Body of pancreas (tissue), 4 donors: ENCODE measurements at regions not wholly inside any gene's neighbourhood (a gene's known extent, or its start where the extent isn't known, plus 50 kb on each side); places are given as distances from the start of the nearest gene placed in this dataset.

Source experiments
- ATAC-seq: fragments of 150-250 bp; one replicate; pipeline ENCODE4 v1.9.1; 2016
- DNase-seq, 4 donors: peaks; one replicate each; pipeline ENCODE4 v3.0.0-alpha.2; 2019
- H3K27ac ChIP-seq, 4 donors: fragments of 200-600 bp; sonication (generic); 1 replicate in 3 of 4; 2 replicates in 1 of 4; pipeline versions ENCODE4 v1.5.1 to v1.6.1; 2016 to 2019; ENCODE audit warnings: mild to moderate bottlenecking in 1 of 4, mixed read lengths in 1 of 4, moderate library complexity in 1 of 4
- H3K27me3 ChIP-seq, 2 donors: fragments of 200-600 bp; sonication (generic); one replicate each; pipeline ENCODE4 v1.6.0; 2016; ENCODE audit warnings: mild to moderate bottlenecking in 1 of 2
- H3K36me3 ChIP-seq, 2 donors: fragments of 200-600 bp; sonication (generic); replicated peaks in 1 of 2; 2 replicates each; pipeline ENCODE4 v1.5.1; 2016; ENCODE audit warnings: low read depth in 2 of 2; ENCODE audit not compliant: insufficient read depth in 1 of 2
- H3K4me1 ChIP-seq: fragments of 200-600 bp; sonication (generic); one replicate; pipeline ENCODE4 v1.6.0; 2016
- H3K4me3 ChIP-seq, 2 donors: fragments of 200-600 bp; sonication (generic); 1 replicate in 1 of 2; 2 replicates in 1 of 2; pipeline ENCODE4 v1.5.1; 2016 to 2019
- H3K9me3 ChIP-seq, 3 donors: fragments of 200-600 bp; sonication (generic); 1 replicate in 2 of 3; 2 replicates in 1 of 3; pipeline ENCODE4 v1.5.1; 2016
- POLR2A ChIP-seq, 3 donors: fragments of 450-650 bp; IDR thresholded peaks; one replicate each; pipeline ENCODE4 v1.6.1; 2016; ENCODE audit warnings: antibody characterized with exemption in 3 of 3, mild to moderate bottlenecking in 2 of 3
- WGBS, 2 donors: methylation state at CpG; one replicate each; pipeline ENCODE4 v1.1.5; 2017; 5-methylcytosine and 5-hydroxymethylcytosine counted together
- intact Hi-C: fragments of 100-400 bp; cut with DNase I; formaldehyde crosslinking; loops from one replicate; pipeline ENCODE4 v1.15.1; 2023
- TF ChIP-seq, protein P1 (sequence below), 7 experiments: fragments of 450-650 bp in 4 of 7; fragments of 200-600 bp in 3 of 7; sonication (generic) in 3 of 7; IDR thresholded peaks; one replicate each; pipeline ENCODE4 v1.5.1; 2016 to 2019; ENCODE audit warnings: antibody characterized with exemption in 7 of 7

DNA sequence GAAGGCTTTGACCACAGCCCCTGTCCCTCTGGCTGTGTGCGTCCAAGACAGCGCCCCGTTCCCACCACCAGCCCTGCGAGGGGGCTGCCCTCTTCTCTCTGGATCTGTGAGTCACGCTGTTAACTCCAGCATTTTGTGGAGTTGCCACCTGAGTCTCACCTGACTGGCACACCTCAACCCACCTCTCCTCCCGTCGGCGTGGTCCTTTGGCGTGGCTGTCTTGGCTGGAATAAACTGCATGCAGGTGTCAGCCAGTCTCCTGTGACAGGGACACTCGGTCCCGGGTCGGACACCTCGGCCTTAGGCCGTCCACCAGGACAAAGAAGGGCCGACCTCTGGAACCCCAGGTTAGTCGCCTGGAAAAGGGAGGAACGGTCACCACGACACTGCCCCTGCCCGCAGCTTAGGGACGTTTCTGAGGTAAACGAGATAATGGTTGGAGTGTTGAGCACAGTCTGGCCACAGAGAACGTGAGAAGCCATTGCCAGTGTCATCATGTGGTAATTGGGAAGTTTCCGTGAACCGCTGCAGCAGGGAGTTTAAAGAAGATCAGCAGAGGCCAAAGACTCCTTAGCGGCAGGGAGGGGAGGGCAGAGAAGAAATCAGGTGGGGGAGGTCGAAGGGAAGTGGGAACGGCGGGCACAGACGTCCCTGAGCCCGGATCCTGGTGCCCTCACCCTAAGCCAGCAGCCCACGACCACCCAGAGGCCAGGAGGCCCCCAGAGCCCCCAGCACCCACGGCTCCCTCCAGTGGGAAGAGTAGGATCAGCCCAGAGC is 73.6 kb upstream of the FAM20C start:
- Histone ChIP-seq H3K27me3 (no peaks in the 10 kb centered on the region), H3K4me1 (peaks cover 8% of the 10 kb centered on the region), H3K4me3 (no peak overlapping the region), H3K9me3 (no peaks in the 10 kb centered on the region), H3K27ac (peak overlapping the region in 2 of 4 donors; percentile 13 to 55), H3K36me3 (no peaks in the 10 kb centered on the region)
- DNase-seq (peak in 1 of 4 donors; percentile 37), ATAC-seq (no peak)
- TF ChIP-seq, protein P1, sequence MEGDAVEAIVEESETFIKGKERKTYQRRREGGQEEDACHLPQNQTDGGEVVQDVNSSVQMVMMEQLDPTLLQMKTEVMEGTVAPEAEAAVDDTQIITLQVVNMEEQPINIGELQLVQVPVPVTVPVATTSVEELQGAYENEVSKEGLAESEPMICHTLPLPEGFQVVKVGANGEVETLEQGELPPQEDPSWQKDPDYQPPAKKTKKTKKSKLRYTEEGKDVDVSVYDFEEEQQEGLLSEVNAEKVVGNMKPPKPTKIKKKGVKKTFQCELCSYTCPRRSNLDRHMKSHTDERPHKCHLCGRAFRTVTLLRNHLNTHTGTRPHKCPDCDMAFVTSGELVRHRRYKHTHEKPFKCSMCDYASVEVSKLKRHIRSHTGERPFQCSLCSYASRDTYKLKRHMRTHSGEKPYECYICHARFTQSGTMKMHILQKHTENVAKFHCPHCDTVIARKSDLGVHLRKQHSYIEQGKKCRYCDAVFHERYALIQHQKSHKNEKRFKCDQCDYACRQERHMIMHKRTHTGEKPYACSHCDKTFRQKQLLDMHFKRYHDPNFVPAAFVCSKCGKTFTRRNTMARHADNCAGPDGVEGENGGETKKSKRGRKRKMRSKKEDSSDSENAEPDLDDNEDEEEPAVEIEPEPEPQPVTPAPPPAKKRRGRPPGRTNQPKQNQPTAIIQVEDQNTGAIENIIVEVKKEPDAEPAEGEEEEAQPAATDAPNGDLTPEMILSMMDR (IDR thresholded peaks at IDR 0.05) = no peak
- peak in 1 of 3 donors; percentile 26 for TF ChIP-seq POLR2A (IDR thresholded peaks at IDR 0.05)
- WGBS, 2 donors = 72 to 76% methylated on average over 19 to 32 of the region's 32 CpGs
- intact Hi-C loops = no loop called here

DNA sequence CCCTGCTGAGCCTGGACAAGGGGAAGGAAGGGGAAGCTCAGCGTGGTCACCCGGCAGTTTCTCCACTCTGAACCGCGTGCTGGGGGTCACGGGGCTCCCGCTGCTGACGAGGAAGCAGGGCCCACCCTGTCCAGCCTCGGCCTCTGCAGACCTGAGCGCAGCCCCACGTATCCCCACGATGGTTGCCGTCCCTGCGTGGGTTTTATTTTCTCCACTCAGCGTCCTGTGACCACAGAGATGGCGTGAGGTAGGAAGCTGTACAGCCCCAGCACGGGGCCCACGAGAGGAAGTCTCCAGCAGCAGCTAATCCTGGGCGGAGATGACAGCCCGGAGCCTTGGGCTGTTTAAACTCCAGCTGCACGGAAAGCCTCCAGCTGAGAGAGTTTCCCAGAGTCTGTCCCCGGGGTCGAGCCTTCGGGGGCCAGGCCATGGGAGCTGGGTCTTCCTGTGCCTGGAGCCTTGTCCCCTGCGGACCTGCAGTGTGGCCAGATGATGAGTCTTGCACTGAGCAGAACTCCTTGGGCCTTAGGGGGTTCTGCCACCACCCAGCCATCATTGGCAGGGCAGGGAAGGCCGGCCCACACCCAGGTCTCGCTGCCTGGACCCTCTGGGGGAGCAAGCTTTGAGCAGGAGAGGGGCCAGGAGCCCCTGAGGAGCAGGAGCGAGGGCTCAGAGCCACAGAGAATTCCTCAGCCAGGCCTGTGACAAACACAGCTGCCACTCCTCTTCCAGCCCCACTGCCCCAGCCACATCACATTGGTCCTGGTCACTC is 72.8 kb upstream of the FAM20C start:
- intact Hi-C loops = no loop called here
- Histone ChIP-seq H3K4me3 (no peak overlapping the region), H3K36me3 (no peaks in the 10 kb centered on the region), H3K27ac (peak overlapping the region in 2 of 4 donors; percentile 13 to 55), H3K4me1 (peaks cover 8% of the 10 kb centered on the region), H3K27me3 (no peaks in the 10 kb centered on the region), H3K9me3 (no peaks in the 10 kb centered on the region)
- DNase-seq (peak in 1 of 4 donors; percentile 60), ATAC-seq (no peak)
- no peak for TF ChIP-seq POLR2A (IDR thresholded peaks at IDR 0.05)
- TF ChIP-seq, protein P1 (IDR thresholded peaks at IDR 0.05) = no peak
- 75 to 79% methylated on average over 14 to 27 of the region's 27 CpGs for WGBS, 2 donors

DNA sequence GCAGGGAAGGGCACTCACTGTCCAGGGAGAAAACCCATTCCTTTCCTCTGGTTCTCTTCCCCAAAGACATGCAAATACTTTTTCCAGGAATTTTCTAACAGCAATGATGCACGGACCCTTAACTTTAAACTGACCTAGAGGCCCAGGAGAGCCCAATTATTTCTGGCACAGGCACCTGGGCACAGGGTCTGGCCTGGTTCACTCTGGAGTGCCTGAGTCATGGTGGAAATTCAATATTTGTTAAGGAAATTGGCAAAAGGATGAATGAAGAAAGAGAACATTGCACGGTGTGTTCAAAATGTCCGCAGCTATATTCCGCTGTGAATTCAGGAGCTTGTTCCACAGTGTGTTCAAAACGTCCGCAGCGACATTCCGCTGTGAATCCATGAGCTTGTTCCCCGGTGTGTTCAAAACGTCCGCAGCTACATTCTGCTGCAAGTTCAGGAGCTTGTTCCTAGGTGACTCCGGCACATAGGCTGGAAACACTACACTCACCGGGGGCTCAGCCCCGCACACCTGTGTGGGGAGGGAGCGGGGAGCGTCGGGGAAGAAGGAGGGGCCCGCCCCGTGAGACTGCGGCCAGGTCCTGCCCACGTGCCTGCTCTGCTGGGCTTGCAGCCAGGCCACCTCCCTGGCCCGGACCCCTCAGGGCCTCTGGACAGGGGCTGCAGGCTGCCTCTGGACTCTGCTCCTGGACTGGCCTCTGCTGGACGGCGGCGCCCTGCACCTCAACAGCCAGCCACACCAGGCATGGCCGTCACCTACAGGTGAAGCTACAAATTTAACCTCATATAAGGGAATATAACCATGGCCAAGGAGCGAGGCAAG is 72.0 kb upstream of the FAM20C start:
- no peak overlapping the region for H3K4me3 ChIP-seq
- no peaks in the 10 kb centered on the region for H3K9me3 ChIP-seq
- TF ChIP-seq POLR2A (IDR thresholded peaks at IDR 0.05) = no peak
- TF ChIP-seq, protein P1 (IDR thresholded peaks at IDR 0.05) = peak in 1 of 7 experiments; percentile 10
- H3K4me1 ChIP-seq = peaks cover 8% of the 10 kb centered on the region
- H3K27me3 ChIP-seq = no peaks in the 10 kb centered on the region
- WGBS, 2 donors = 75 to 79% methylated on average over 12 to 27 of the region's 27 CpGs
- intact Hi-C loops = no loop called here
- DNase-seq (peak in 1 of 4 donors; percentile 52), ATAC-seq (peak; percentile 27)
- H3K27ac ChIP-seq = no peak overlapping the region
- H3K36me3 ChIP-seq = no peaks in the 10 kb centered on the region

GRCh38 chr7:121002-121785 is 71.2 kb upstream of the FAM20C start:
- Histone ChIP-seq H3K4me3 (no peak overlapping the region), H3K9me3 (no peaks in the 10 kb centered on the region), H3K27ac (no peak overlapping the region), H3K36me3 (no peaks in the 10 kb centered on the region), H3K27me3 (no peaks in the 10 kb centered on the region), H3K4me1 (peaks cover 8% of the 10 kb centered on the region)
- ATAC-seq (no peak), DNase-seq (no peak)
- intact Hi-C loops = no loop called here
- 73 to 81% methylated on average over 17 to 18 of the region's 18 CpGs for WGBS, 2 donors
- TF ChIP-seq, protein P1 (IDR thresholded peaks at IDR 0.05) = no peak
- TF ChIP-seq POLR2A (IDR thresholded peaks at IDR 0.05) = no peak
